Iris pigment epithelial cell (primary cell): ENCODE measurements at regions not wholly inside any gene's neighbourhood (a gene's known extent, or its start where the extent isn't known, plus 50 kb on each side); places are given as distances from the start of the nearest gene placed in this dataset.

ENCODE experiments used
- DNase-seq: peaks from one replicate; pipeline ENCODE4 v3.0.0-alpha.2; 2011; ENCODE audit warnings: low read depth

DNA sequence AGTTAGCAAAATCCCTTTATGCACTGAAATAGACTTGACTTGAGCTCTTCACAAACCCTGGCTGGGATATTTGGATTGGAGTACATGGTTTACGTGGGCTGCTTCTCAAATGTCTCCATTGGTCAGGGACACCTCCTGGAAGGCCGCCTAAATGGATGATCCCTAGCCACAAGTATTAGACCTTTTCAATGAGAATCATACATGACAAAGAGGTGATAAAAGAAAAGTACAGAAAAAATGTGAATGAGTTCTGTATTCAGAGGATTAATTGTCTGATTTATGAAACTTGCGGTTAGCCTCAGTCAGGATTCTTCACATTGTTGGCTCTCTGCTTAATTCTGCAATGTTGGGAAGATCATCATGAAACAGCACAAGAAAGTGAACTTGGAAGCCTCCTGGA is 752.8 kb upstream of the ADAMTS16 start:
- peak; percentile 0 for DNase-seq

DNA sequence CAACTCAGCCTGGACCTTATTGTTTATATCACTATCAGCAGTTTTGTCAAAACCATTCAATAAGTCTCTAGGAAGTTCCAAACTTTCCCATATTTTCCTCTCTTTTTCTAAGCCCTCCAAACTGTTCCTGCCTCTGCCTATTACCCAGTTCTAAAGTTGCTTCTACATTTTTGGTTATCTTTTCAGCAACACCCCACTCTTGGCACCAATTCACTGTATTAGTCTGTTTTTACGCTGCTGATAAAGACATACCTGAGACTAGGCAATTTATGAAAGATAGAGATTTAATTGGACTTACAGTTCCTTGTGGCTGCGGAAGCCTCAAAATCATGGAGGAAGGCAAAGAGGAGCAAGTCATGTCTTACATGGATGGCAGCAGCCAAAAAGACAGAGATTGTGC is 744.4 kb upstream of the ADAMTS16 start:
- DNase-seq = no peak

DNA sequence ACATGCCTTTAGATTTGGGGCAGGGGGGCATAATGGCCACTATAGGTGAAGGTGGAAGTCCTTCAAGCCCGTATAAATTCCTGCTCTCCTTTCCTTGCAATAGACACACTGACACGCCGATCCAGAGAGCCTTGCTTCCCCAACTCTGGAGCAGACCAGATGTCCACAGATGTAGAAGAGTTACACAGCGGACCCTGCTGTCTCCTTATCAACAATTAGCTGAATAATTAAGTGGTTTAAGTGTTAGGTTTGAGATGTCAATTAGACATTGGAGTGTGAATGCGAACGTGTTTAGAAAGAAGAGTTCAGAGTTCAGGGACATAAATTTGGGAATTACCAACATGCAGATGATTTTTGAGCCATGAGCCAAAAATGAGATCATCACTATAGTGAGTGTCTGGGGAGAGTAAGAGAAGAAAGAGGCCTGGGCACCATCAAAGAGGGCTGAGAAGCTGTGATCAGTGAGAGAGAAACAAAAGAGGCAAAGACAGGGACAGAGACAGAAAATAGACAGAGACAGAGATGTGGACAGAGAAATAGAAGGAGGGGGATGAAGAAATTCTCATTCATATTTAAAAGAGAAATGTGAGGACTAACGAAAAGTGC is 734.4 kb upstream of the ADAMTS16 start:
- DNase-seq = no peak

DNA sequence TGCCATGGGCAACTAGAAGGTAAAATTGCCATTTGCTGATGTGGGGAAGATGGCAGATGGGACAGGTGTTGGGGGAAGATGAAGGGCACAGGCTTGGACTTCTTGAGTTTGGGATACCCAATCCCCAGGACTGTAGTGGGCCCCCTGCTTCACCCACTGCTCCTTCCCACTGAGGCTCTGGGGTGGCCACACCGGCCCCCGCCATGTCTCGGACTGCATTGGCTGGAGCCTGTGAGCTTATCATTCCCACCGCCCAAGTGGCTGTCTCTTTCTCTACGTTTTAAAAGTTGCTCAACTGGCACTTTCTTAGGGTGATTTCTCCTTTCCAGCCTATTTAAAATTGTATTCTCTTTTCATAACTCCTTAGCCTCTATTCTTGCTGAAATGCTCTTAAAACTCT is 730.0 kb upstream of the ADAMTS16 start:
- DNase-seq = no peak

DNA sequence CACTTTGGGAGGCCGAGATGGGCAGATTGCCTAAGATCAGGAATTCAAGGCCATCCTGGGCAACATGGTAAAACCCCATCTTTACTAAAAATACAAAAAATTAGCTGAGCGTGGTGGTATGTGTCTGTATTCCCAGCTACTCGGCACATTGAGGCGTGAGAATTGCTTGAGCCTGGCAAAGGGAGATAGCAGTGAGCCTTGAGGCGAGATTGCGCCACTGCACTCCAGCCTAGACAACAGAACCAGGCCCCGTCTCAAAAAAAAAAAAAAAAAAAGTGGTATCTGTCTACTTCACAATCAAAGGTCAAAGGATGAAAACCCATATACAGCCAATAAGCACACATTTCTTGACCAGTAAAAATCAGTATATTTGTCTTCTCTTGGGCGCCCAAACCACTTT is 728.5 kb upstream of the ADAMTS16 start:
- DNase-seq = no peak

DNA sequence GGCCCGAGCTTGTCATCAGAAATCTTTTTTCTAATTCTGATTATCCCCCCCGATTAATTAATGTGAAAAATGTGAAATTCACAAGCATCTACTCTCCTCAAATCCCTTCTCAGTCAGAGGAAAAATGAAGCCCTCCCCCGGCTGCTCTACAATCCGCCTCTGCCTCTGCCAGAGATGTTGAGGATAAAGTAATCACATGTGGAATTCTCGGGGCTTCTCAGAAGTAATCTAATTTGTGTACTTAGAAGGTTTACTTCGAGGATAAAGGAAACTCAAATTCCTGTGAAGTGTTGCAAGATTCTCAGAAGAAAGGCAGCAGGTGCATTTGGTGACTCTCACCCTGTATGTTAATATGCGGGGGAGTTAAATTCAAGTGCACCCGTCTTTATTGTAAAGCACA is 726.1 kb upstream of the ADAMTS16 start:
- DNase-seq = no peak

DNA sequence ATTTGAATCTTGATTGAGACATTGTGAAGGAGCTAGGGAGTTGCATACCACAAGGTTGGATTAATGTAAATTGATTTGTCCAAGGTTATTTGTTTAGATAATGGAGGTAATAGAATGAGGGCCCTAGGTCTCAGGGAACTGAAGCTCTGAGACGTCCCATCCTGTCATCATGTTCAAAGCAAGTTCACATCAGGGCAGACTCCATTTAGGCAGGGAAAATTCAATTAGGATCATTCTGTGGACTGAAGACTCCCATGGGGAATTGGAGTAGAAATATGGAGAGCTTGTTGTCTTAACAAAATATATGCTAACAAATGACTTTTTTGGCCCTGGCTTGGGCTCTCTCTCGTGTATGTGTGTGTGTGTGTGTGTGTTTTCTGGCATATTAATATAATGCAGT is 722.0 kb upstream of the ADAMTS16 start:
- no peak for DNase-seq

DNA sequence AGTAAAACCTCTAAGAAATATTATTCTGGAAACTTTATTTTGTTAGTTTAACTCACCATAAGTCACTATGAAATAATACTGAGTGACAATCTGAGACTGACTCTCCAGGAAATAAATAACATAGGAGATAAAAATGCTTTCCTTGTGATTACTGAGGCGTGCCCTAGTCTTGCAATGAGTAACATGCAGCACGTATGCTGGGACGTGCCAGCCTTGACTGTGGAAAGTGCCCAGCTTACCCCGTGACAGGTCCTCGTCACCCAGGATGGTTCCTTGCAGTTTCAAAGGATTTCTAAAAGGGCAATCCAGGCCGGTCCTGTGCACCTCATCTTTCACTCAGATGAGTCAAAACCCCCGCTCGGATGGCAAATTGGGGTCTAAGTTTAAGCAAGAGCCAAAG is 720.8 kb upstream of the ADAMTS16 start:
- no peak for DNase-seq

DNA sequence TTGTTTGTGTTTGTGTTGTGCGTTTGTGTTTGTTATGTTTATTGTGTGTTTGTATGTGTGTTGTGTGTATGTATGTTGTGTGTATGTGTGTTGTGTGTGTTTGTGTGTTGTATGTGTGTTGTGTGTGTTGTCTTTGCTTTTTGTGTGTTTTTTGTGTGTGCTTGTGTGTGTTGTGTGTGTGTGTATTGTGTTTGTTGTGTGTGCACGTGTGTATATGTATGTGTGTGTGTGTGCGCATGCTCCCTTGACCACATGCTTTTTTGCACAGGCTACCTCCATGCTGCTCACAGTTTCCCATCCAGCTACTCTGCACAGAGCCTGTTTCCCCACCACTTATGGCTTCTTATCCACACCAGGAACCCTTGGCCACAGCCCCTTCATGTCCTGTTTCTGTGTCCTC is 720.0 kb upstream of the ADAMTS16 start:
- no peak for DNase-seq

DNA sequence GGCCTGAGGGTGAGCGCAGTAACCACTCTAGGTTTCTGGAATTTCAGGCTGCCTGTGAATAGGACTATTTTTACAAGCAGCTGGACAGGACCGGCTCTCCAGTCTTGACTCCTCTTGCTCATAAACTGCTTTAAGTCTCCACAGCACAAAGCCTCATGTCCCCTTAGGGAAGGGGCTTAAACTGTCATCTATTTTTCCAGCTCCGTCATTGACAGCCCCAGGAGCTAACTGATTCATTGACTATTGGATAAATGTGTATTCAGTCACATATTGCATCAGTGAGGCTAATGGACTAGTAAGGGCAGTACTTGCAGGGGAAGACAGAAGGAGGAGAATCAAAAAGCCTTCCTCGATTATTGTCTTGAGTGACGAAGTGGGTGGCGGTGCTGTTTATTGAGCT is 719.4 kb upstream of the ADAMTS16 start:
- no peak for DNase-seq

DNA sequence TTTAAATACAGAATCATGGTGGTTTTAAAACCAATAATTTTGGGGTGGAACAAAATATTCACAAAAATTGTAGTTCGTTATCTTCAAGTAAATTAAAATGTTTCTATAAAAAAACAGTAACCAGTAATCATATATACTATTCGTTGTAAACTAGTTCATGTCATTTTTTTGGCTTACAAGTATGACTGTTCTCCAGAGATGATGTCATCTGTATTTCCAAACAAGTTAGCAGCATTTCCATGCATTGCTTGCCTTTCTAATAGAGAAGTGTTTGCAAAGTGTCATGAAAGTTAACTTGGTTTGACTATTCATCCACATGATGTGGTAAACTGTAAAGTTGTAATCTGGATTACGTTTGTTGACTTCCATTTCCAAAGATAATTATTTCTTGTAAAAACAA is 717.9 kb upstream of the ADAMTS16 start:
- DNase-seq = no peak

DNA sequence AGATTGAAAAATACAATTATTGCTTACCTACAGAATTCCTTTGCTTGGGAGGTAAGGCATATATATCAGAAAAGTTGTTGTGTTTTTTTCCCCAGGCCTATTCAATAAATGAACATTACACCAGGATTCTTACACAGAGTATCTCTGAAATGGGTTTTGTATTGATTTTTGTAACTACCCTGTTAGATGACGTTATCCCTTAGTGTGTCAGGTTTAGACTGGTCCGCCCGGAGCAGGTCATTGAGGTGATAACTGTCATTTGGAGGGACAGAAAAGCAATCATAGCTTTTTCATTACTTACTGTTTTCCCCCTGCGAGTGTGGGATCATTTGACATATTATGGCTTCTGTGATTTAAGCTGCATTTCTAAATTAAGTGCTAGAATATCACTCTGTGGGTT is 715.2 kb upstream of the ADAMTS16 start:
- no peak for DNase-seq

DNA sequence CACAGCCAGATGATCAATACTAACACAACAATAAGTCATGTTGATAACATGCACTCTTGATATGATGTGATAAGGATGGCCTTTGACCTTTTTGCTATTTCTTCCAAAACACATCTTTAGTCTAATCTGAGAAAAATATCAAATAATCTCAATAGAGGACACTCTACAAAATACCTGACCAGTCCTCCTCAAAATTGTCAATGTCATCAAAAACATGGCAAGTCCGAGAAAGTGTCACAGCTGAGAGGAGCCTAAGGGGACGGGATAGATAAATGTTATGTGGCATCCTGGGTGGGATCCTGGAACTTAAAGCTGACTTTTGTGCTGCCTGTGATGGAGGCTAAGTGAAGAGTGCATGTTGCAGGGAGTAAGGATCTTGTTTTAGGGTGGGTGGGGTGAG is 699.6 kb upstream of the ADAMTS16 start:
- no peak for DNase-seq

DNA sequence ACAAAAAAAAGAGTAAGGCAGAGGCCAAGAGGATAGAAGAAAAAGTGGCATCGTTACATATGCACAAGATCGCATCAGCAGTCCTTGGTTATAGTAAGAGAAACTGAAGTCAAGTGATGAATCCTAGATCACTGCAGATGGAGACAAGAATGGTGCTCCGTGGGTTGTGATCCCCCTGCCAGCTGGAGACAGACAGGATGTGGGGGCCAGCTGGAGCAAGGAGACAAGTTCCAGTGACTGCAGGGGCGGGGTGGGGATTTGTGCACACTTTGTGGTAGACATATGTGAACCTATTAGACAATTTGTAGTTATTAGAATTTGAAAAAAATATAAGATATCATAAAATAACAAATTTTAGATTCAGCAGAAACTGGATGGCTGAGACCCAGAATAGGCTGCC is 697.9 kb upstream of the ADAMTS16 start:
- DNase-seq = no peak

DNA sequence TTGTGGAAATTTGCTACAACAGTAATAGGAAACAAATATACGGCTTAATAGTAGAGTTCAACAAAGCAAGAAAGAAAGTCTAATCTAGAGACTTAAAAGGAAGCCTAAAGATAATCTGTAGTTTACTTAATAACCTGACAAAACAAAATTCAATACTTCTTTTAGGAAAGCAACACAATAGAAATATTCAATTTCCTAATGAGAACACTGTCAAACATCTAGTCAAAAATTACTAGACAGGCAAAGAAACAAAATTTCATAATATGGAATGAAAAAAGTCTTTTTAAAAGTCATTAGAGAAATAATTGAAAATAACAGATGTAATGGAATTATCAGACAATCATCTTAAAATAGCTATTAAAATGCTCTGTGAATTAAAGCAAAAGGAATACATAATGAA is 692.5 kb upstream of the ADAMTS16 start:
- DNase-seq = no peak

DNA sequence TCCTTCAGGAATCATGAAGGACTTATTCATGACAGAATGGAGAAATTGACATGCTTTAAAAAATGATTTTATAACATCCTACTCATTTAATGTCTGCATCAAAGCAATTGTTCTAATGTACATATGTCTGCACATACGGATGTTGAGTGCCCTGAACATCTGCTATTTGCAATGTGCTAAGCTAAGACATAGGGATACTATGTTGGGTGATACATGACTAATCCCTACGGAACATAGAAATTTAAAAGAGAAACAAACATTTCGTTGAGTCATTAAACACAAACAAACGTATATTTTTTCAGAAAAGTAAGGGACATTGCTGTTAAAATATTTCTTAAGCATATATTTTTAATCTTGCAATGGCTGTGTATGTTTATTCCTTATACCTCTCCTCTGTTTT is 686.5 kb upstream of the ADAMTS16 start:
- no peak for DNase-seq

DNA sequence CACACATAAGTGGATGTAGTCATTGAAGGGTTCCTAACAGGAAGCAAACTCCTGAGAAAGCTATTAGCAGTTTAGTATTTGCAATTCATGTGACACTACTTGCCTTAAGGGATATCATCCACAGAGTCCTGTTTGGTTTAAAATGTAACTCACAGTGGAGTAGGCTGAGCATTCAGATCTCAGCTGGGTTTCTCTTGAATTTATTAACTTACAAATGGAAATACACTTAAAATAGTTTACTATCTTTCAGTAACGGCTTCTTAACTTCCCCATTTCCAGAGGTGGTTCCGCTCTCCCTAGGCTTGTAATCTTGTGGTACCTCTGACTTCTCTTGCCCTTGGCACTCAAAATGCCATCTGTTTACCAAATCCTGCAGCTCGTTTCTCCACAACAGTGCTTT is 660.7 kb upstream of the ADAMTS16 start:
- DNase-seq = no peak

DNA sequence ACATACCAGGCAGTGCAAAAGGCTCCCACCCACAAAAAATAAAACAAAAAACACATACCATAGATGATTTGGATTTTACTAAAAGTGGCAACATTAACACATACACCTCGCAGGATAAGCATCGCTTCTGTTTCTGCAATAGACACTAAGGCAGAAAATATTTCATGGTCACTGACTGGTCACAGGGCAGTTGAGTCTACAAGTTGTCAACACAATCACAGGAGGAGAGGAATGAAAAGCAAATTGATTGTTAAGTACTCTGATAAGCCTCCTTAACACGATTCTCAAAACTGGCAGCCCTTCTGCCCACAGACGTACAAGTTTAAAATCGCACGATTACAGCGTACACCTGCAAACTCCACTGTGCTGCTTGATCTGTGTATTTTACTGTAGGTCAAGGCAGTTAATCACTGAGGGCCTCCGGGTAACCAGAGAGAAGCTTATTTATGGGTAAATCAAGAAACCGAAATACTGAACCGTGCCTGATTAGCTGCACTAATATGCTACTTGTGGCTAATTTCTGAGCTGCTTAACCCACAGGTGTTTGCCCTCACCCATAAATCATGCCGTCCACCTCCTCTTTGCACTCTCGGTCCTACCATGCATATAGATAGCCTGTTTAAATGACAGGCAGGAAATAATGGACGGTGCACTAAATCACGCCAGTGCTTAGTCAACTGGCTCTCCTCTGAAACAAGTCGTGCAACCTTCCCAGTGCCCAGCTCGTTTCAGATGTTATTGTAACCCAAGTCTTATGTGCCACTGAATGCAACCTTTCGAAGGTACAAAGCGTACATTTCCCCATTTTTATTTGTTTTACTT is 659.4 kb upstream of the ADAMTS16 start:
- DNase-seq = no peak

DNA sequence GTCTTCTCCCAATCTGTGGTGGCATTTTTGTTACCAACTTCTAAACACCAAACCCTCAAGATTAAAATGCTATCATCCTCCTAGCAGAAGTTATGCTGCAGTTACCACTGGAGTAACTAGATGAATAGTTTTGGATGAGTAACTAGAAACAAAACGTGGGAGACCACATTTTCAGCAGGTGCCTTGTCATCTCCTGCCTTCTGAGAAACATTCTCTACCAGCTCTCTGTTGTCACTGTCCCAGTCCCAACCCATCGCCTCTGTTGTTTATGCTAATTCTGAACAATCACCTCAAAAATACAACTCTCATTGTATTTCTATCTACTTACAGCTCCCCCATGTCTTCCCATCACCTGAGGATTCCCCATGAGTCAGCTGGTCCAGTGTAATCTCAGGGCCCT is 652.5 kb upstream of the ADAMTS16 start:
- DNase-seq = no peak

DNA sequence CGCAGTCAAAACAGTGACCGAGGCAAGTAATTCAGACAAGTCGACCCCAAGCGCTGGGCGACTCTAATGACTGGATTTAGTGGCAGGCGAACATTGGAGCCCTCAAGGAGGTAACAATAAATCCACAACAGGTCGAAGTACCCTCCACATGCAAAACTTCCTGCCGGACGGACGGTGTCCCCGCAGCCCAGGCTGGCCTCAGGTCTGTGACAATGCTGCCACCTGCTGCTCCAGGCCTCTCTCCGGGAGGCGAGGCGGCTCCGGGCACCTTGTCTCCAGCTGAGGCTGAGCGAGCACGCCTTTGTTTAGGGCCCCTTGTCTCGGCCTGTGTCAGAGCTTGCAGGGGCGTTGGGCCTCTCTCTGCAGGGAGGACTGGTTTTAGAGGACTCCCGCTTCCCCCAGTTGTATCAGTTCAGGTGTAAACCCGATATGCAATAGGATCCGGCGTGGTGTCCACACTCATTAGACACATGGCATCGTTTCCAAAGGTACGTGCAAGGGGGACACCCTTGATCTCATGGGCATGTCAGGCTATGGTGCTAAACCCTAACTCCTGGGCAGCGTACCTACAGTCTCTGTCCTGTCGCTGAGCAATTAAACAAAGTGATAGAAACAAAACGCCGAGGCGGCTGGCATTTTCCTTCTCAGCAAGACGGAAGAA is 628.0 kb upstream of the ADAMTS16 start:
- no peak for DNase-seq

DNA sequence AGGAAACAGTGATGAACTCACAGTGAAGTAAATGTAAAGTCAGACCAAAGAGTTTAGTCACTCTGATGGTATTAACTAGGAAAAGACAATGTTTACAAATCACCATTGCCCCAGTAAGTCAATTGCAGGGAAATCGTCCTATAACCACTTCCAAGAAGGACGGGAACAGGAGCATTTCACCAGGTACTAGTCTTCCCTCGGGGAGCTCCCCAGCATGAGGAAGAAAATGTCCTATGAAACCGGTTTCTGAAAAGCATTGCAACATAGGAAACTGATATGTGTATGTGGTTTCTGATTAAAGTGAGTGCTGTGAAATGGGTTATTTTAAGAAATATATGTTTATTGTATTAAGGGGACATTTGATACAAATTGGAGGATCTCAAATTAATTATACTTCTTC is 626.7 kb upstream of the ADAMTS16 start:
- DNase-seq = no peak

DNA sequence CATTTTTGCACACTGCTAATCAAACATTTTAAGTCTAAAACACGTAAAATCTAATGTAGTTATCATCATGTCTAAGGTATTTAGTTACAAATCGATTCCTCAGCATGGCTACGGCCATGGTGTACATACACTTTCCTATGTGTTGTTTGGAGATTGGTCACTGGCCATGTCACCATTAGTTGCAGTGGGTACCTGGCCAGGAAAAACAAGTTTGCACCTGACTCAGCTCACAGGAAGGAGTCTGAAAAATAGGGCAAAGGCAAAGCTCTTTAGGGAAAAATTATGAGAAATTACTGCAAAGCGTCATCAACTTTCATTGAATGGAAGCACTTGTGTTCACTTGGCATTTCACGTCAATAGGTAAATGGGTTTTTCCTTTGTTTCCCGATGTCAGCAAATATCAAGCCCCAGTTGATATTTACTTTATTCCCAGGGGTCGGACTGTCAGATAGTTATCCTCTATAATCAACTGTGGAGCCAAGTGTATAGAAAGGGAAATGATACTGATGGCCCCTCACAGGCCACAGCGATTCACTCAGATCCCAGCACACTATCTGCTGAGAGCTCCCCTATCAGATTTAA is 626.0 kb upstream of the ADAMTS16 start:
- no peak for DNase-seq
